Calu3 (cell line): ENCODE measurements at regions not wholly inside any gene's neighbourhood (a gene's known extent, or its start where the extent isn't known, plus 50 kb on each side); places are given as distances from the start of the nearest gene placed in this dataset.

Source experiments
- BruUV-seq: library from RNA; stranded (reverse); fragments of 400-500 nt; replicated peaks from 2 replicates; lab custom pipeline; 2021; lab: Mats Ljungman, UMichigan
- CTCF ChIA-PET: fragments of 300-600 bp; sonication (Branson Sonifier 250); formaldehyde crosslinking; loops from one replicate; lab custom pipeline; 2022; ENCODE audit warnings: antibody characterized with exemption; lab: Charles Lee
- DNase-seq: peaks from one replicate; pipeline ENCODE4 v3.0.0; 2022
- H3K27ac Mint-ChIP-seq: one replicate; pipeline ENCODE4 v1.8.0; 2022; ENCODE audit warnings: mixed read lengths; ENCODE audit not compliant: unreplicated experiment
- H3K27me3 Mint-ChIP-seq: one replicate; pipeline ENCODE4 v1.8.0; 2022; ENCODE audit warnings: mixed read lengths; ENCODE audit not compliant: unreplicated experiment
- H3K36me3 Mint-ChIP-seq: one replicate; pipeline ENCODE4 v1.8.0; 2022; ENCODE audit warnings: mild to moderate bottlenecking, moderate library complexity, mixed read lengths; ENCODE audit not compliant: insufficient read depth, unreplicated experiment
- H3K4me1 Mint-ChIP-seq: one replicate; pipeline ENCODE4 v1.8.0; 2022; ENCODE audit warnings: mild to moderate bottlenecking, low read depth, mixed read lengths; ENCODE audit not compliant: unreplicated experiment
- H3K4me3 Mint-ChIP-seq: one replicate; pipeline ENCODE4 v1.8.0; 2022; ENCODE audit warnings: mild to moderate bottlenecking, low read depth, moderate library complexity, mixed read lengths; ENCODE audit not compliant: unreplicated experiment
- H3K9me3 Mint-ChIP-seq: one replicate; pipeline ENCODE4 v1.8.0; 2022; ENCODE audit warnings: low read depth, mixed read lengths; ENCODE audit not compliant: unreplicated experiment
- intact Hi-C: fragments of 100-400 bp; cut with micrococcal nuclease; formaldehyde crosslinking; loops from one replicate; pipeline ENCODE4 v1.10.0; 2022; ENCODE audit not compliant: unreplicated experiment
- TF ChIP-seq, protein P1 (sequence below): fragments of 200-600 bp; IDR thresholded peaks from one replicate; pipeline ENCODE4 v1.8.0; 2022; ENCODE audit warnings: antibody characterized with exemption; ENCODE audit not compliant: unreplicated experiment

DNA sequence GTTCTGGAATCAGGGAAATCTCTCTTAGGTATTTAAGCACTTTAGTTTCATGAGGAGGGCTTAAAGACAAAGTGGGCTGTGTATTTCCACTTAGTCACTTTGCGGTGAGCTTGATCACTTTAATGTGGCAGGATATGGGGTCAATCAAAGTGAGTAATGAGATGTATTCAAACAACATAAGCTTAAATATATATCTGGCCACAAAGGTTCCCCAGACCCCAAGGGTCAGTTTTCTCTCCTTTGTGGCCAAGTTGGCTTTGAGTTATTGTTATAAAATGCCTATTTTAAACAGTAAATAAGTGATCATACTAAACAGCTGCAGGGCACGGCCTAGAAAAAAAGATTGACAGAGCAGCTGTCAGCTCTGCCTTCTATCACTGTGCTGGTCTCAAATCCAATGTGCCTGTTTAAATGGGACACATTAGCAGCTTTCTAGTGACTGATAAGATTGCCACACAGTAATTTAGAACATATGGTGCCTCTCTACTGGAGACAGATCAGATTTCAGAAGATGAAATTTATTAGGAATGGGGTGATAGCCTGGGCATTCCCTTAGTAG is 363.9 kb downstream of the AGTPBP1 start:
- Mint-ChIP-seq H3K36me3 (no peaks in the 10 kb centered on the region), H3K9me3 (no peaks in the 10 kb centered on the region), H3K4me3 (no peak overlapping the region), H3K27me3 (peaks cover 17% of the 10 kb centered on the region), H3K4me1 (no peaks in the 10 kb centered on the region), H3K27ac (no peak overlapping the region)
- CTCF ChIA-PET: no interaction called here
- intact Hi-C loops: no loop called here
- no peak for DNase-seq
- TF ChIP-seq, protein P1, sequence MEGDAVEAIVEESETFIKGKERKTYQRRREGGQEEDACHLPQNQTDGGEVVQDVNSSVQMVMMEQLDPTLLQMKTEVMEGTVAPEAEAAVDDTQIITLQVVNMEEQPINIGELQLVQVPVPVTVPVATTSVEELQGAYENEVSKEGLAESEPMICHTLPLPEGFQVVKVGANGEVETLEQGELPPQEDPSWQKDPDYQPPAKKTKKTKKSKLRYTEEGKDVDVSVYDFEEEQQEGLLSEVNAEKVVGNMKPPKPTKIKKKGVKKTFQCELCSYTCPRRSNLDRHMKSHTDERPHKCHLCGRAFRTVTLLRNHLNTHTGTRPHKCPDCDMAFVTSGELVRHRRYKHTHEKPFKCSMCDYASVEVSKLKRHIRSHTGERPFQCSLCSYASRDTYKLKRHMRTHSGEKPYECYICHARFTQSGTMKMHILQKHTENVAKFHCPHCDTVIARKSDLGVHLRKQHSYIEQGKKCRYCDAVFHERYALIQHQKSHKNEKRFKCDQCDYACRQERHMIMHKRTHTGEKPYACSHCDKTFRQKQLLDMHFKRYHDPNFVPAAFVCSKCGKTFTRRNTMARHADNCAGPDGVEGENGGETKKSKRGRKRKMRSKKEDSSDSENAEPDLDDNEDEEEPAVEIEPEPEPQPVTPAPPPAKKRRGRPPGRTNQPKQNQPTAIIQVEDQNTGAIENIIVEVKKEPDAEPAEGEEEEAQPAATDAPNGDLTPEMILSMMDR: no peak
- BruUV-seq: no TSS peak

DNA sequence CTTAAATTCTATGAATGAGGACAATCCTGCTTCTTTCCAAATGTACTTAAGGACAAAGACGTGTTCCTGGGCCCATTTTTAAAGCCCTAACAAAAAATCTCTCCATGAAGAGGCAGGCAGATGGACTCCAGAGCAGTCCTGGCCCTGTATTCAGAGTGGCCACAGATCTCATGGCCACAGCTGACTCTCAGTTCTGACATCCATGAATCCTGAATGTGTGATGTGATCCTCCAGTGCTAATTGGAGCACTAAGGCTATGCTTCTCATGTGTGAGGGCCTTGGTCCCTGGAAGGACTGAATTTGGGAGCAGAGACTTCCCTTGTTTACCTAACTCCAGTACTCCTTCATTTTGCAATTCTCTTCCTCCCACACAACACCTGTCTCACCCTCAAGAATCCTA is 373.0 kb downstream of the AGTPBP1 start:
- Mint-ChIP-seq H3K36me3 (no peaks in the 10 kb centered on the region), H3K4me1 (no peaks in the 10 kb centered on the region), H3K27ac (no peak overlapping the region), H3K4me3 (no peak overlapping the region), H3K27me3 (peaks cover 25% of the 10 kb centered on the region), H3K9me3 (no peaks in the 10 kb centered on the region)
- BruUV-seq: no TSS peak
- no peak for DNase-seq
- CTCF ChIA-PET: no interaction called here
- TF ChIP-seq, protein P1: no peak
- intact Hi-C loops: no loop called here

DNA sequence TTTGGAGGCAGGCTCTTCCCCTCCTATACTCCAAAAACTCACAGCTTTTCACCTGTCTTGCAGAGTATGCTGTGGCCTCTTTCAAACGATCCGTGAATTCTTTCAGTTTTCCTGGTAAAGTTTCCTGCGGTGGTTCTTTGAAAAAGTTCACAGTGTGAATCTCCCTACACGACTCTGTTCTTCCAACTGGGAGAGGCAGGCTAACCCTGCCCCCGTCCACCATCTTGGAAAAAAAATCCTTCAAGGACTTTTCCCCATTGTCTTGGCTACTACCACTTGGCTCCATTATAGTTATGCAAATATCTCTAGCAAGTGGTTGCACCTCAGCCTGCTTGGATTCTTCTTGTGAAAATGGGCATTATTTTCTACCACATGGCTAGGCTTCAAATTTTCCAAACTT is 382.6 kb downstream of the AGTPBP1 start:
- Mint-ChIP-seq H3K27ac (no peak overlapping the region), H3K9me3 (no peaks in the 10 kb centered on the region)
- CTCF ChIA-PET: no interaction called here

DNA sequence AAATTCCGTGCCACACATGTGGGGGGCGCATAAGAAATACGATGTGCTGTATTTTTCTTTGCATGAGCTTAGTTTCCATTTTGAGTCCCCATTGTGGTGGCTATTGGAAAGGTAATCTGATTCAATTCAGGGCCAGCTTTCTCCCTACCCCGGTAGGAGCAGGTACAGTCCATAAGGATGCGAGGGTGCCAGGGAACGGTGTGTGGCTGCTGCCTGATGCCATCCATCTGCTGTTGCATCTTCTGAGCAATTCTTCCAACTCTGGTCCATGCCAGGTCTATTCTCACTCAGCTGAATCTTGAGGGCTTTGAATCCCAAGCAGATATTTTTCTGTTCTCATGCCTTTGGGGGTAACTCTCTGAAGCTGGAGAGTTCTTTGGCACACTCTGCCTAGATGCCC is 392.7 kb downstream of the AGTPBP1 start:
- CTCF ChIA-PET: interaction anchor here (0.6 kb wide), 1 partner anchor 639 kb away, joined by 3 read pairs; no protein-coding TSS in a partner anchor
- Mint-ChIP-seq H3K4me3 (no peak overlapping the region), H3K4me1 (no peaks in the 10 kb centered on the region), H3K9me3 (no peaks in the 10 kb centered on the region), H3K27ac (no peak overlapping the region), H3K36me3 (no peaks in the 10 kb centered on the region), H3K27me3 (no peaks in the 10 kb centered on the region)
- TF ChIP-seq, protein P1: no peak
- BruUV-seq: no TSS peak
- DNase-seq: no peak
- intact Hi-C loops: no loop called here

More for the DNA sequence above, 382.6 kb downstream of the AGTPBP1 start:
- Mint-ChIP-seq H3K4me1 (no peaks in the 10 kb centered on the region), H3K4me3 (no peak overlapping the region), H3K27me3 (peaks cover 21% of the 10 kb centered on the region), H3K36me3 (no peaks in the 10 kb centered on the region)
- intact Hi-C loops: no loop called here
- TF ChIP-seq, protein P1: no peak
- BruUV-seq: no TSS peak
- no peak for DNase-seq
